ENCODE measurements at regions not wholly inside any gene's neighbourhood (a gene's known extent, or its start where the extent isn't known, plus 50 kb on each side); places are given as distances from the start of the nearest gene placed in this dataset.

GRCh38 chr10:105834261-105835059, 1193.4 kb downstream of the SORCS3 start:
- TF ChIP-seq POLR2A (IDR thresholded peaks at IDR 0.05; ENCODE audit: low read length) = no peak
- TF ChIP-seq RCOR1 (IDR thresholded peaks at IDR 0.05; ENCODE audit: low read depth, low read length) = no peak
- TF ChIP-seq, protein P1, sequence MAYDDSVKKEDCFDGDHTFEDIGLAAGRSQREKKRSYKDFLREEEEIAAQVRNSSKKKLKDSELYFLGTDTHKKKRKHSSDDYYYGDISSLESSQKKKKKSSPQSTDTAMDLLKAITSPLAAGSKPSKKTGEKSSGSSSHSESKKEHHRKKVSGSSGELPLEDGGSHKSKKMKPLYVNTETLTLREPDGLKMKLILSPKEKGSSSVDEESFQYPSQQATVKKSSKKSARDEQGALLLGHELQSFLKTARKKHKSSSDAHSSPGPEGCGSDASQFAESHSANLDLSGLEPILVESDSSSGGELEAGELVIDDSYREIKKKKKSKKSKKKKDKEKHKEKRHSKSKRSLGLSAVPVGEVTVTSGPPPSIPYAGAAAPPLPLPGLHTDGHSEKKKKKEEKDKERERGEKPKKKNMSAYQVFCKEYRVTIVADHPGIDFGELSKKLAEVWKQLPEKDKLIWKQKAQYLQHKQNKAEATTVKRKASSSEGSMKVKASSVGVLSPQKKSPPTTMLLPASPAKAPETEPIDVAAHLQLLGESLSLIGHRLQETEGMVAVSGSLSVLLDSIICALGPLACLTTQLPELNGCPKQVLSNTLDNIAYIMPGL (CRISPR knock-in tag; IDR thresholded peaks at IDR 0.05; ENCODE audit: borderline replicate concordance) = no peak
- TF ChIP-seq ZNF302 (CRISPR knock-in tag; IDR thresholded peaks at IDR 0.05) = no peak
- TF ChIP-seq EP300 (IDR thresholded peaks at IDR 0.05) = no peak
- TF ChIP-seq SREBF2 (IDR thresholded peaks at IDR 0.05) = no peak
- TF ChIP-seq, protein P2, sequence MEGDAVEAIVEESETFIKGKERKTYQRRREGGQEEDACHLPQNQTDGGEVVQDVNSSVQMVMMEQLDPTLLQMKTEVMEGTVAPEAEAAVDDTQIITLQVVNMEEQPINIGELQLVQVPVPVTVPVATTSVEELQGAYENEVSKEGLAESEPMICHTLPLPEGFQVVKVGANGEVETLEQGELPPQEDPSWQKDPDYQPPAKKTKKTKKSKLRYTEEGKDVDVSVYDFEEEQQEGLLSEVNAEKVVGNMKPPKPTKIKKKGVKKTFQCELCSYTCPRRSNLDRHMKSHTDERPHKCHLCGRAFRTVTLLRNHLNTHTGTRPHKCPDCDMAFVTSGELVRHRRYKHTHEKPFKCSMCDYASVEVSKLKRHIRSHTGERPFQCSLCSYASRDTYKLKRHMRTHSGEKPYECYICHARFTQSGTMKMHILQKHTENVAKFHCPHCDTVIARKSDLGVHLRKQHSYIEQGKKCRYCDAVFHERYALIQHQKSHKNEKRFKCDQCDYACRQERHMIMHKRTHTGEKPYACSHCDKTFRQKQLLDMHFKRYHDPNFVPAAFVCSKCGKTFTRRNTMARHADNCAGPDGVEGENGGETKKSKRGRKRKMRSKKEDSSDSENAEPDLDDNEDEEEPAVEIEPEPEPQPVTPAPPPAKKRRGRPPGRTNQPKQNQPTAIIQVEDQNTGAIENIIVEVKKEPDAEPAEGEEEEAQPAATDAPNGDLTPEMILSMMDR (IDR thresholded peaks at IDR 0.05) = no peak
- no peak for TF ChIP-seq ZC3H11A (IDR thresholded peaks at IDR 0.05)
